Gastroesophageal sphincter (tissue), 4 donors: ENCODE measurements at regions not wholly inside any gene's neighbourhood (a gene's known extent, or its start where the extent isn't known, plus 50 kb on each side); places are given as distances from the start of the nearest gene placed in this dataset.

Experiments used
- ATAC-seq: fragments of 150-250 bp; one replicate; pipeline ENCODE4 v1.9.1; 2016; ENCODE audit warnings: mild to moderate bottlenecking, moderate library complexity
- H3K27ac ChIP-seq, 4 donors: fragments of 200-600 bp; sonication (generic) in 3 of 4; 1 replicate in 3 of 4; 2 replicates in 1 of 4; pipeline ENCODE4 v1.5.1; 2016 to 2019
- H3K27me3 ChIP-seq: fragments of 200-600 bp; sonication (generic); one replicate; pipeline ENCODE4 v1.5.1; 2019
- H3K36me3 ChIP-seq, 2 donors: fragments of 200-600 bp; sonication (generic); one replicate each; pipeline ENCODE4 v1.5.1; 2019; ENCODE audit warnings: control low read depth in 1 of 2
- H3K4me1 ChIP-seq, 3 donors: fragments of 200-600 bp; sonication (generic); 1 replicate in 2 of 3; 2 replicates in 1 of 3; pipeline ENCODE4 v1.5.1; 2016 to 2019; ENCODE audit warnings: control low read depth in 2 of 3
- H3K4me3 ChIP-seq, 2 donors: fragments of 200-600 bp; sonication (generic); one replicate each; pipeline ENCODE4 v1.5.1; 2019; ENCODE audit warnings: mild to moderate bottlenecking in 1 of 2, moderate library complexity in 1 of 2
- H3K9me3 ChIP-seq, 3 donors: fragments of 200-600 bp; sonication (generic); one replicate each; pipeline ENCODE4 v1.5.1; 2017 to 2019; ENCODE audit warnings: control low read depth in 2 of 3
- EP300 ChIP-seq: sonication (generic); formaldehyde crosslinking; IDR thresholded peaks from one replicate; pipeline ENCODE4 v1.6.1; 2017; ENCODE audit warnings: antibody characterized with exemption, mild to moderate bottlenecking
- POLR2A ChIP-seq, 2 donors: fragments of 450-650 bp; IDR thresholded peaks; one replicate each; pipeline ENCODE4 v1.6.1; 2017; ENCODE audit warnings: antibody characterized with exemption in 2 of 2, mild to moderate bottlenecking in 2 of 2, moderate library complexity in 1 of 2
- POLR2AphosphoS5 ChIP-seq: sonication (generic); formaldehyde crosslinking; IDR thresholded peaks from one replicate; pipeline ENCODE4 v1.6.1; 2017; ENCODE audit warnings: antibody characterized with exemption
- WGBS, 2 donors: methylation state at CpG; one replicate each; pipeline ENCODE4 v1.1.5; 2018; ENCODE audit warnings: low coverage in 1 of 2; 5-methylcytosine and 5-hydroxymethylcytosine counted together
- TF ChIP-seq, protein P1 (sequence below), 4 experiments: fragments of 200-600 bp in 2 of 4; fragments of 450-650 bp in 2 of 4; sonication (generic) in 1 of 4; IDR thresholded peaks; one replicate each; pipeline ENCODE4 v1.5.1; 2017 to 2019; ENCODE audit warnings: antibody characterized with exemption in 4 of 4, mild to moderate bottlenecking in 2 of 4, moderate library complexity in 2 of 4

DNA sequence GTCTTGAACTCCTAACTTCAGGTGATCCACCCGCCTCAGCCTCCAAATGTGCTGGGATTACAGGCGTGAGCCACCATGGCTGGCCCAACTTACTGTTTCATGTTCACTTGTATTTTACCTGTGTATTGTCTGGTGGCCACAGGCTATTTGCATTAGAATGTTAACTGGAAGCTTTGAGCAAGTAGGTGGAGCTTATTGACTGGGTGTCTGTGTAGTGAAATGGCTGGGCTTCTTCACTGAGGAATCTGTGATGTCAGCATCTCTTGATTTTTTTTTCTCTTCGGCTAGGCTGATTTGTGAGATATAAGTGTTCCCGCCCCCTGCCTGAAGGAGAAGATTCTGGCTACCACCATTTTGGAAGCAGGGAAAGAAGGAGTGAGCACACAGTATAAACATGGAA lies 237.8 kb upstream of the PEX5L start:
- H3K36me3 ChIP-seq, result no peaks in the 10 kb centered on the region
- WGBS, 2 donors, result 100% methylated on average over 2 of the region's 4 CpGs; no CpG with 5 or more reads in 1 of the 2 donors
- no peak overlapping the region for H3K27ac ChIP-seq
- no peaks in the 10 kb centered on the region for H3K9me3 ChIP-seq
- no peak for ATAC-seq
- TF ChIP-seq POLR2A (IDR thresholded peaks at IDR 0.05) (no peak), EP300 (no peak), POLR2AphosphoS5 (no peak)
- TF ChIP-seq, protein P1, sequence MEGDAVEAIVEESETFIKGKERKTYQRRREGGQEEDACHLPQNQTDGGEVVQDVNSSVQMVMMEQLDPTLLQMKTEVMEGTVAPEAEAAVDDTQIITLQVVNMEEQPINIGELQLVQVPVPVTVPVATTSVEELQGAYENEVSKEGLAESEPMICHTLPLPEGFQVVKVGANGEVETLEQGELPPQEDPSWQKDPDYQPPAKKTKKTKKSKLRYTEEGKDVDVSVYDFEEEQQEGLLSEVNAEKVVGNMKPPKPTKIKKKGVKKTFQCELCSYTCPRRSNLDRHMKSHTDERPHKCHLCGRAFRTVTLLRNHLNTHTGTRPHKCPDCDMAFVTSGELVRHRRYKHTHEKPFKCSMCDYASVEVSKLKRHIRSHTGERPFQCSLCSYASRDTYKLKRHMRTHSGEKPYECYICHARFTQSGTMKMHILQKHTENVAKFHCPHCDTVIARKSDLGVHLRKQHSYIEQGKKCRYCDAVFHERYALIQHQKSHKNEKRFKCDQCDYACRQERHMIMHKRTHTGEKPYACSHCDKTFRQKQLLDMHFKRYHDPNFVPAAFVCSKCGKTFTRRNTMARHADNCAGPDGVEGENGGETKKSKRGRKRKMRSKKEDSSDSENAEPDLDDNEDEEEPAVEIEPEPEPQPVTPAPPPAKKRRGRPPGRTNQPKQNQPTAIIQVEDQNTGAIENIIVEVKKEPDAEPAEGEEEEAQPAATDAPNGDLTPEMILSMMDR (IDR thresholded peaks at IDR 0.05), result no peak
- no peak overlapping the region for H3K4me3 ChIP-seq
- no peaks in the 10 kb centered on the region for H3K4me1 ChIP-seq
- H3K27me3 ChIP-seq, result no peaks in the 10 kb centered on the region

DNA sequence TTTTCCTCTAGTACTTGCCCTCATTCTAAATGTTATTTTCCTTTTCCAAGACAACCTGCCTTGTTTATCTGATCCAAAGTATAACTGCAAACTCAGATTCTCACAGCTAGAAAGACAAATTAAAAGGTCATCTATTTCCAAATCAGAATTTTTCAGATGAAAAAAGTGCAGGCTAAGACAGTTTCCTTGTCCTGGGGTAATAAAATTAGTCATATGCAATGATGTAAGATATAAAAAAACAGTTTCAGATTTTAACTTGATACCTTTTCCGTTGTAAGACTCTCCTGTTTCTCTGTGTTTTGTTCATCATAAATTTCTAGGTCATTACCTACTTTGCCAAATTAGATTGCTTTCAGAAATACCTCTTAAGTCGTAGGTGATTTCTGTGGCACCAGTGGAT lies 238.4 kb upstream of the PEX5L start:
- Histone ChIP-seq H3K27me3 (no peaks in the 10 kb centered on the region), H3K9me3 (no peaks in the 10 kb centered on the region), H3K27ac (no peak overlapping the region), H3K4me1 (no peaks in the 10 kb centered on the region), H3K4me3 (no peak overlapping the region), H3K36me3 (no peaks in the 10 kb centered on the region)
- 44 to 59% methylated on average over 2 of the region's 2 CpGs for WGBS, 2 donors
- ATAC-seq, result no peak
- no peak for TF ChIP-seq POLR2A (IDR thresholded peaks at IDR 0.05)
- TF ChIP-seq, protein P1 (IDR thresholded peaks at IDR 0.05), result no peak
- no peak for TF ChIP-seq EP300
- TF ChIP-seq POLR2AphosphoS5, result no peak

DNA sequence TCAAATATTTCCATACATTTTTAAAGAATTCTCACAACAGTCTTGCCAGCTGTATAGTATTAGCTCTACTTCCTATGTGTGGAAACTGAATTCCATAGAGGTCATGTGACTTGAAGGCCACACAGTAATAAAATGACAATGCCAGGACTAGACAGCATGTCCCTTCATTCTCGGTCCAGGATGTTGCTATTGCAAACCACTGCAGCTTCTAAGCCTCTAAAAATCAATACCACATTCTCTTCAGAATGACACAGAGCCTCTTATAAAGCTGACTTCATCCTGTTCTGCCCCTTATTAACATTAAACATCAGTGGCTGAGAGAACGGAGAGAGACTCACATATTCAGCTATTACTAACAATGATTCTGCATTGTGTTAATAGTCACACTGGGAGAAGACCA lies 240.3 kb upstream of the PEX5L start:
- Histone ChIP-seq H3K27me3 (no peaks in the 10 kb centered on the region), H3K4me3 (no peak overlapping the region), H3K4me1 (no peaks in the 10 kb centered on the region), H3K9me3 (no peaks in the 10 kb centered on the region), H3K27ac (no peak overlapping the region), H3K36me3 (no peaks in the 10 kb centered on the region)
- 45 to 100% methylated on average over 1 to 2 of the region's 2 CpGs for WGBS, 2 donors
- no peak for ATAC-seq
- TF ChIP-seq POLR2AphosphoS5, result no peak

DNA sequence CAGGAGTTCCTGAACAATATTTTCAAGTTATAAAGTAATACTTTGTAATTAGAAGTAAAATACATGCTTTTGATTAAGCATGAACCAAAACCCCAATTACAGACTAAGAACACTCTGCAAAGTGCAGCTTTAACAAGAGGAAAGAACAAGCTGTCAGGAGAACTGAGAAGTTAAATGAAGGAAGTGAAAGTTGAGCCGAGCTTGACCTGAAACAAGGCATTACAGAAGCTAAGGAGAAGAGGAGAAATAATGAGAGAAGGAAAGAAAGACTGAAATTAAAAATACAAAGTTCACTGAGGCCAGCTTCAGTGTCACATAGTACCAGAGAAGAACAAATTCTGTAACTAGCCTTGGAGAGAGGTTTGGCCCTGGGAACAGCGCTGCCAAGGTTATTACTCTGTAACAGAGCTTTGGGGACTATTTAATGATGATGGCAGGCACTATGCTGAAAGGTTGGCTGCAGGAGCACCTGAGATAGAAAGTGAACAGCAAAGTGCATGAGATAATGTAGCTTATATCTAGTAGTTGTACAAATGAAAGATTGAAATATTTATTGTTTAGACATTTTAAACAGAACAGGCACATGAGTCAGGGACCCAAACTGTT lies 241.9 kb upstream of the PEX5L start:
- Histone ChIP-seq H3K4me3 (no peak overlapping the region), H3K27ac (no peak overlapping the region), H3K9me3 (no peaks in the 10 kb centered on the region), H3K27me3 (no peaks in the 10 kb centered on the region), H3K36me3 (no peaks in the 10 kb centered on the region), H3K4me1 (no peaks in the 10 kb centered on the region)
- no peak for ATAC-seq
- 60 to 86% methylated on average over 1 to 2 of the region's 2 CpGs for WGBS, 2 donors
- no peak for TF ChIP-seq POLR2A (IDR thresholded peaks at IDR 0.05)
- no peak for TF ChIP-seq POLR2AphosphoS5
- TF ChIP-seq EP300, result no peak
- TF ChIP-seq, protein P1 (IDR thresholded peaks at IDR 0.05), result no peak

DNA sequence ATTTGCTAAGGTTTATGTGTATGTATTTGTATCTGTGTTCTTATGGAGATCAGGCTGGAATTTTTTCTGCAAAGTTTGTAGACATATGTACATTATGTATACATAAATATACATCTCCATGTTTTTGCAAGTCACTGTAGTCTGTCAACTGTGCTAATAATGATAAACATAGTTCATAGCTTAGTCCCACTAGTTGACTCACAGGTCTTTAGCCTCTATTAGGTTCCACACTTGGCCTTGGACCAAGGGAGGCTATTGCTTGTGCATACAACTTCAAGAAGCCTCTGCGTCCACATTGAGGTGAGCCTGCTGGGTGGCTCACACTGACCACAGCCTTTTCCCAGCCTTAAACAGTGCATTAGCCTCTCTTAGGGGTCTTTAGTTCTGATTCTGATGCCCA lies 243.8 kb upstream of the PEX5L start:
- H3K27ac ChIP-seq, result no peak overlapping the region
- TF ChIP-seq, protein P1 (IDR thresholded peaks at IDR 0.05), result no peak
- TF ChIP-seq POLR2A (IDR thresholded peaks at IDR 0.05), result no peak
- no peak for TF ChIP-seq EP300
- no peak for TF ChIP-seq POLR2AphosphoS5
- no peaks in the 10 kb centered on the region for H3K27me3 ChIP-seq
- ATAC-seq, result no peak
- no peaks in the 10 kb centered on the region for H3K36me3 ChIP-seq
- 100% methylated on average over 1 of the region's 1 CpG; no CpG with 5 or more reads in 1 of the 2 donors for WGBS, 2 donors
- no peak overlapping the region for H3K4me3 ChIP-seq
- H3K4me1 ChIP-seq, result no peaks in the 10 kb centered on the region
- no peaks in the 10 kb centered on the region for H3K9me3 ChIP-seq
